ENCODE measurements at regions not wholly inside any gene's neighbourhood (a gene's known extent, or its start where the extent isn't known, plus 50 kb on each side); places are given as distances from the start of the nearest gene placed in this dataset.
"Not testable (repeated sequence)": the region's sequence is repeated elsewhere in the genome, so short reads cannot be mapped to it uniquely, and the experiment has no call there.

- ATAC-seq (no peak), DNase-seq (no peak)
- Histone ChIP-seq H3K9me3 (no peaks in the 10 kb centered on the region), H3K27ac (no peak overlapping the region), H3K4me1 (no peaks in the 10 kb centered on the region), H3K27me3 (peaks cover 0 to 7% (median 0%) of the 10 kb centered on the region in 9 donors), H3K4me3 (no peak overlapping the region), H3K36me3 (no peaks in the 10 kb centered on the region)
- TF ChIP-seq CTCF (IDR thresholded peaks at IDR 0.05) (no peak), POLR2A (IDR thresholded peaks at IDR 0.05) (no peak)
- 58 to 78% (median 60%) methylated on average over 3 of the region's 3 CpGs for WGBS, 4 donors
- intact Hi-C loops (cut with DNase I): no loop called here
Observed at GRCh38 chr2:11077411-11077810, 77.9 kb upstream of the SLC66A3 start.

- DNase-seq (no peak), ATAC-seq (no peak)
- Histone ChIP-seq H3K27ac (no peak overlapping the region), H3K4me1 (no peaks in the 10 kb centered on the region), H3K9me3 (no peaks in the 10 kb centered on the region), H3K27me3 (peaks cover 0 to 5% (median 0%) of the 10 kb centered on the region in 9 donors), H3K4me3 (no peak overlapping the region), H3K36me3 (no peaks in the 10 kb centered on the region)
- intact Hi-C loops (cut with DNase I): no loop called here
- 62 to 80% (median 72%) methylated on average over 8 of the region's 8 CpGs for WGBS, 4 donors
- TF ChIP-seq POLR2A (IDR thresholded peaks at IDR 0.05) (no peak), CTCF (IDR thresholded peaks at IDR 0.05) (no peak)
Observed at GRCh38 chr2:11079136-11079824, 76.0 kb upstream of the SLC66A3 start.

GRCh38 chr2:11080253-11081115 is 74.8 kb upstream of the SLC66A3 start:
- TF ChIP-seq CTCF (IDR thresholded peaks at IDR 0.05) (no peak), POLR2A (IDR thresholded peaks at IDR 0.05) (no peak)
- Histone ChIP-seq H3K27ac (no peak overlapping the region), H3K4me1 (no peaks in the 10 kb centered on the region), H3K9me3 (no peaks in the 10 kb centered on the region), H3K4me3 (no peak overlapping the region), H3K36me3 (no peaks in the 10 kb centered on the region), H3K27me3 (peaks cover 0 to 5% (median 0%) of the 10 kb centered on the region in 9 donors)
- no peak for DNase-seq
- no peak for ATAC-seq
- intact Hi-C loops (cut with DNase I): no loop called here
- WGBS, 4 donors: 87 to 90% (median 89%) methylated on average over 17 to 20 of the region's 20 CpGs

- WGBS, 4 donors: 74 to 91% (median 86%) methylated on average over 6 of the region's 6 CpGs
- Histone ChIP-seq H3K9me3 (no peaks in the 10 kb centered on the region), H3K4me3 (no peak overlapping the region), H3K36me3 (no peaks in the 10 kb centered on the region), H3K27ac (no peak overlapping the region), H3K4me1 (no peaks in the 10 kb centered on the region), H3K27me3 (peaks cover 0 to 5% (median 0%) of the 10 kb centered on the region in 9 donors)
- intact Hi-C loops (cut with DNase I): no loop called here
- ATAC-seq (no peak), DNase-seq (no peak)
- TF ChIP-seq POLR2A (IDR thresholded peaks at IDR 0.05) (no peak), CTCF (IDR thresholded peaks at IDR 0.05) (no peak)
Observed at GRCh38 chr2:11082880-11083279, 72.4 kb upstream of the SLC66A3 start.

- not testable (repeated sequence) for H3K4me1 ChIP-seq, DNase-seq, ATAC-seq, H3K36me3 ChIP-seq, H3K27me3 ChIP-seq, H3K27ac ChIP-seq, H3K4me3 ChIP-seq, H3K9me3 ChIP-seq
- intact Hi-C loops (cut with DNase I): loop anchor here in 1 of 10 donors (5.0 kb wide), 1 partner anchor 72 kb away; no protein-coding TSS in a partner anchor
- 77 to 85% (median 82%) methylated on average over 17 of the region's 17 CpGs for WGBS, 4 donors
Observed at GRCh38 chr2:11088821-11089220, 66.4 kb upstream of the SLC66A3 start.

Measured in heart left ventricle (tissue), 16 donors.